OCI-LY3 (cell line): ENCODE measurements at regions not wholly inside any gene's neighbourhood (a gene's known extent, or its start where the extent isn't known, plus 50 kb on each side); places are given as distances from the start of the nearest gene placed in this dataset.
A peak's percentile ranks its signal among the peaks of the same experiment; 100 is the strongest.

Source experiments
- H2AFZ ChIP-seq: fragments of 200-600, 300-600 bp; shearing (Covaris generic); 2 replicates; pipeline ENCODE4 v1.6.0; 2014; ENCODE audit warnings: antibody characterized with exemption, low read depth, low read length
- H3K27ac ChIP-seq: fragments of 200-600, 300-600 bp; sonication (generic); 2 replicates; pipeline ENCODE4 v1.5.1; 2014; ENCODE audit warnings: mild to moderate bottlenecking, low read length, moderate library complexity, mixed read lengths
- H3K27me3 ChIP-seq: fragments of 200-600, 300-600 bp; sonication (generic); 2 replicates; pipeline ENCODE4 v1.6.1; 2014; ENCODE audit warnings: low read depth, low read length, mixed read lengths
- H3K36me3 ChIP-seq: fragments of 200-600, 300-600 bp; sonication (generic); replicated peaks from 2 replicates; pipeline ENCODE3; 2014; ENCODE audit warnings: low read depth, low read length, mixed read lengths
- H3K4me1 ChIP-seq: fragments of 300-600, 200-600 bp; sonication (generic); 2 replicates; pipeline ENCODE4 v1.6.1; 2014; ENCODE audit warnings: low read length, mixed read lengths
- H3K4me2 ChIP-seq: fragments of 200-600, 300-600 bp; sonication (generic); 2 replicates; pipeline ENCODE4 v1.6.1; 2014; ENCODE audit warnings: low read length, mixed read lengths
- H3K4me3 ChIP-seq: fragments of 300-600, 200-600 bp; sonication (generic); 2 replicates; pipeline ENCODE4 v1.5.1; 2014; ENCODE audit warnings: antibody characterized with exemption, mild to moderate bottlenecking, low read length, moderate library complexity
- H3K79me2 ChIP-seq: fragments of 300-600, 200-600 bp; shearing (Covaris generic); 2 replicates; pipeline ENCODE4 v1.6.1; 2014; ENCODE audit warnings: mild to moderate bottlenecking, low read length, mixed read lengths
- H3K9ac ChIP-seq: fragments of 300-600, 200-600 bp; shearing (Covaris generic); 2 replicates; pipeline ENCODE4 v1.6.0; 2014; ENCODE audit warnings: mild to moderate bottlenecking, low read length, moderate library complexity
- H3K9me3 ChIP-seq: fragments of 200-600, 300-600 bp; shearing (Covaris generic); 2 replicates; pipeline ENCODE4 v1.6.1; 2014; ENCODE audit warnings: low read length, mixed read lengths; ENCODE audit not compliant: insufficient read depth
- H4K20me1 ChIP-seq: fragments of 200-600, 300-600 bp; sonication (generic); 2 replicates; pipeline ENCODE4 v1.6.1; 2016; ENCODE audit warnings: low read length, mixed read lengths; ENCODE audit not compliant: insufficient read depth
- CTCF ChIP-seq: fragments of 200-600, 300-600 bp; sonication (generic); IDR thresholded peaks from 2 replicates; pipeline ENCODE4 v1.5.1; 2014; ENCODE audit warnings: antibody characterized with exemption, low read length, low read depth
- EZH2phosphoT487 ChIP-seq: fragments of 200-600 bp; shearing (Covaris generic); IDR thresholded peaks from 2 replicates; pipeline ENCODE4 v1.6.1; 2018; ENCODE audit warnings: antibody characterized with exemption, mixed run types, low read depth

DNA sequence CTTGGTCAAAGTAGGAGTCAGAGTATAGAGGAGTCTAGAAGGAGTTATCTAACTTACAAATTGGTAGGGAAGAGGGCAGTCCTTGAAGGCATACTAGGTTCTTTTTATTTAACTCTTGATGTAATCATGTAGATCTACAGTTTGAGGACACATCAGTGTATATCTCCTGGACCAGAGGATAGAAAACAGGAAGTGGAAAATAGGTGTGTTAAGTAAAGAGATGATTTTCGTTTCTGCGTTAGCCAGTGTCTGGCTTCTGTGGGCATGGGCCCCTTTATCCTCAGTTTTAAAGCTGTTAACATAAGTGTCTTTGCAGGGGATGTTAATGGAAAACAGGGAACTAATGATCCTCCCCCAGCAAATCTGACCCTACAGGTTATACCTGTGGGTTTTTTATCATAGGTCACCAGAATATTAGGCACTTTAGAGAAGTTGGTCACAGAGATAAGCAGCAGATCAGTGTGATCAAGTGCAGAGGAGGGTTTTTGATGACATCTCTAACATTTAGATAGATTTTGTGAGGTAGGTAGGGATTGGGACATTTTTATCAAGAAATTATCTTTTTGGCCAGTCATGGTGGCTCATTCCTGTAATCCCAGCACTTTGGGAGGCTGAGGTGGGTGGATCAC is 58.6 kb upstream of the PRSS1 start:
- Histone ChIP-seq H3K9ac (no peak overlapping the region), H4K20me1 (no peaks in the 10 kb centered on the region), H3K27ac (no peak overlapping the region), H3K4me3 (no peak overlapping the region), H3K27me3 (no peaks in the 10 kb centered on the region), H2AFZ (no peak overlapping the region), H3K9me3 (no peaks in the 10 kb centered on the region), H3K4me2 (peak overlapping the region; percentile 1; the same call in 1 of the 2 replicates), H3K36me3 (no peaks in the 10 kb centered on the region), H3K79me2 (no peaks in the 10 kb centered on the region), H3K4me1 (peaks cover 5% of the 10 kb centered on the region)
- no peak for TF ChIP-seq EZH2phosphoT487
- no peak for TF ChIP-seq CTCF

DNA sequence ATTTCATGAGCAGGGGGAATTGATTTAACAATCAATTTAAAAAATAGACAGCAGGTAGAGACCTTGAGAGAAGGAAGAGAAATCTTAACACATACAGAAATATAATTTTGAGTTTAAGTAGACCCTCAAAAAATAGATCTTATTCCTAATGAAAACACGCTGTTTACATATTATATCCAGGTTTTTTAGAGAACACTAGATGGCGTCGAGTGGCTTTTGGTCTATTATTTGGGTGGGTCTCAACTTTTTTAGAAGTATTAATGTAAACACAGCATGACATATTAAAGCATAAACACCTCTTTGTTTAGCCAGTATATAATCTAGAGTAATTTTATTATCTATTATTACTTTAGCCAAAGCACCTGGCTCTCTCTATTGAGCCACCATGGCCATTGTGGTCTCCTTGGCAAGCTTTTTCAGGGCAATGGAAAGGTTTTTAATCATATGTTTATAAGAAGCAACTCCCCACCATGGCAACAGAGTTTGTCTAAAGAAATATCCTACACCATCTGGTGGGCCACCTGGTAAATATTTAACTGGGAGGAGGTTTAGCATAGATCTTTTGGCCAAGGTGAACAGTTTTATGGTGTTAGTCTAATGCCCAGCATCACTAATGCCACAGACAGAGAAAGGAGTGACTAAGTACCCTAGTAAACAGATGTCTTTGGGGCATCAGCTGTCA is 59.7 kb upstream of the PRSS1 start:
- no peak overlapping the region for H3K4me3 ChIP-seq
- H3K4me1 ChIP-seq = peaks cover 5% of the 10 kb centered on the region
- H3K27me3 ChIP-seq = no peaks in the 10 kb centered on the region
- peak; percentile 45 for TF ChIP-seq CTCF
- no peak for TF ChIP-seq EZH2phosphoT487
- H2AFZ ChIP-seq = no peak overlapping the region
- H3K27ac ChIP-seq = no peak overlapping the region
- no peak overlapping the region for H3K9ac ChIP-seq
- H4K20me1 ChIP-seq = no peaks in the 10 kb centered on the region
- no peak overlapping the region for H3K4me2 ChIP-seq
- H3K36me3 ChIP-seq = no peaks in the 10 kb centered on the region
- no peaks in the 10 kb centered on the region for H3K79me2 ChIP-seq
- H3K9me3 ChIP-seq = no peaks in the 10 kb centered on the region

DNA sequence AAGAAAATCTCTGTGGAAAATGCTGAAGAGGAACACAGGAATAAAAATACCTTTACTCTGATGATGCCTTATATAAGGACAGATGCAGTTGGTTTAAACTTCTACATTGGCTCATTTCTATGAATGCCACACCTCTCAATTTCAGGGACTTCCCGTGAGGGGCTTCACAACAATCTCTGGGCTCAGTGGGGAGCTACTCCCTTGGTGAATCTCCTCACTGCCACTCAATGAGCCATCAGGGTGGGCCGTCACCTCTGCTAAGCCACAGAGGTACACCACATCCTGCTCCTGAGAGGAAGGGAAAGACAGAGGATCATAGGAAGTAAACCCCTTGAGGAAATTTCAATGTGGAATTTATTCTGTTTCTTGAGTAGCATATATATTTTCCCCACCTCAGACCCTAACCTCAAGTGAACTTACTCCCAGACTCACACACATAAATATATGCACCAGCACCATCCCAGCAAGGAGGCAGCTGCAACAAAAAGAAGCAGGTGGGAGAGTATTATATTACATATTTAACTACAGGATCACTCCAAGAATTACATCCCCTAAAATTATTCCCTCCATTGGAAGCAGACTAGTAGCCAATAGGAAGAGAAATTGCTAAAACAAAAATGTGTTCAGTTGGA is 63.3 kb upstream of the PRSS1 start:
- no peak for TF ChIP-seq CTCF
- no peak for TF ChIP-seq EZH2phosphoT487
- H3K27ac ChIP-seq = no peak overlapping the region

GRCh38 chr7:142681314-142682092 is 67.8 kb upstream of the PRSS1 start:
- no peak overlapping the region for H3K4me3 ChIP-seq
- no peaks in the 10 kb centered on the region for H3K79me2 ChIP-seq
- H2AFZ ChIP-seq = no peak overlapping the region
- no peak overlapping the region for H3K27ac ChIP-seq
- no peaks in the 10 kb centered on the region for H4K20me1 ChIP-seq
- H3K4me2 ChIP-seq = no peak overlapping the region
- no peak overlapping the region for H3K9ac ChIP-seq
- H3K4me1 ChIP-seq = no peaks in the 10 kb centered on the region
- peaks cover 5% of the 10 kb centered on the region; the same call in 1 of the 2 replicates for H3K9me3 ChIP-seq
- H3K27me3 ChIP-seq = no peaks in the 10 kb centered on the region
- TF ChIP-seq CTCF = no peak
- no peak for TF ChIP-seq EZH2phosphoT487
- no peaks in the 10 kb centered on the region for H3K36me3 ChIP-seq

More for the DNA sequence above, 63.3 kb upstream of the PRSS1 start:
- Histone ChIP-seq H3K9ac (no peak overlapping the region), H4K20me1 (no peaks in the 10 kb centered on the region), H3K4me1 (peaks cover 5% of the 10 kb centered on the region), H2AFZ (no peak overlapping the region), H3K4me2 (no peak overlapping the region), H3K36me3 (no peaks in the 10 kb centered on the region), H3K9me3 (no peaks in the 10 kb centered on the region), H3K27me3 (no peaks in the 10 kb centered on the region), H3K79me2 (no peaks in the 10 kb centered on the region), H3K4me3 (no peak overlapping the region)
